ENCODE measurements at regions not wholly inside any gene's neighbourhood (a gene's known extent, or its start where the extent isn't known, plus 50 kb on each side); places are given as distances from the start of the nearest gene placed in this dataset.

DNA sequence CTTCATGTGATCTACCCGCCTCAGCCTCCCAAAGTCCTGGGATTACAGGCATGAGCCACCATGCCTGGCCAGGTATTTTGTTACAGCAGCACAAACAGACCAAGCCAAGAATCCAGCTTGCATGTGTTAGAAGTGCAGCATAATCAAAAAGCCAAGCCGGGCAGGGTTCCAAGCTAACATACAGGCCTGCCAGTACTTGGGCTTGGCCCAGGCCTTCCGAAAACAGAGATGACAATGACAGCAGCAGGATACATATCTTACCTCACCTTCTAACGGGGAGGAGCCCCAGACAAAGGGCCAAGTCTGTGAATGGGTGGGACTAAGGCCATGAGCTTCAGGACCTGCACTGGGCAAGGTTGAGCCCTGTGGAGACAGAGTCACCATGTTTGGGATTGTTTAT lies 91.4 kb upstream of the ZNF462 start:
- TF ChIP-seq, protein P1, sequence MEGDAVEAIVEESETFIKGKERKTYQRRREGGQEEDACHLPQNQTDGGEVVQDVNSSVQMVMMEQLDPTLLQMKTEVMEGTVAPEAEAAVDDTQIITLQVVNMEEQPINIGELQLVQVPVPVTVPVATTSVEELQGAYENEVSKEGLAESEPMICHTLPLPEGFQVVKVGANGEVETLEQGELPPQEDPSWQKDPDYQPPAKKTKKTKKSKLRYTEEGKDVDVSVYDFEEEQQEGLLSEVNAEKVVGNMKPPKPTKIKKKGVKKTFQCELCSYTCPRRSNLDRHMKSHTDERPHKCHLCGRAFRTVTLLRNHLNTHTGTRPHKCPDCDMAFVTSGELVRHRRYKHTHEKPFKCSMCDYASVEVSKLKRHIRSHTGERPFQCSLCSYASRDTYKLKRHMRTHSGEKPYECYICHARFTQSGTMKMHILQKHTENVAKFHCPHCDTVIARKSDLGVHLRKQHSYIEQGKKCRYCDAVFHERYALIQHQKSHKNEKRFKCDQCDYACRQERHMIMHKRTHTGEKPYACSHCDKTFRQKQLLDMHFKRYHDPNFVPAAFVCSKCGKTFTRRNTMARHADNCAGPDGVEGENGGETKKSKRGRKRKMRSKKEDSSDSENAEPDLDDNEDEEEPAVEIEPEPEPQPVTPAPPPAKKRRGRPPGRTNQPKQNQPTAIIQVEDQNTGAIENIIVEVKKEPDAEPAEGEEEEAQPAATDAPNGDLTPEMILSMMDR (IDR thresholded peaks at IDR 0.05): no peak
- peaks cover 30% of the 10 kb centered on the region for H3K4me1 ChIP-seq
- peak; percentile 73 to 84 for DNase-seq
- H3K36me3 ChIP-seq (ENCODE audit: insufficient read depth in 1 of 2, low read depth in 1 of 2): no peaks in the 10 kb centered on the region
- intact Hi-C loops (cut with DNase I): loop anchor here (5.0 to 10.0 kb wide), 2 partner anchors 47 to 91 kb away; partner anchors contain the start of gene ZNF462 (in 1 of the 2)
- peaks cover 3% of the 10 kb centered on the region for H3K9me3 ChIP-seq
- H3K27ac ChIP-seq: peak overlapping the region; percentile 90
- 23 to 38% (median 26%) methylated on average over 4 of the region's 4 CpGs for WGBS, 3 donors
- no peaks in the 10 kb centered on the region for H3K27me3 ChIP-seq (ENCODE audit: insufficient read depth in 3 of 3, low read length in 2 of 3)
- ATAC-seq: peak; percentile 88 to 96 (median 94)
- peak overlapping the region; percentile 47 for H3K4me3 ChIP-seq

- ATAC-seq: peak; percentile 24 to 69 (median 38)
- DNase-seq: no peak
- TF ChIP-seq, protein P1 (IDR thresholded peaks at IDR 0.05): no peak
These were observed 90.3 kb upstream of the ZNF462 start for GRCh38 chr9:106772523-106773290.

DNA sequence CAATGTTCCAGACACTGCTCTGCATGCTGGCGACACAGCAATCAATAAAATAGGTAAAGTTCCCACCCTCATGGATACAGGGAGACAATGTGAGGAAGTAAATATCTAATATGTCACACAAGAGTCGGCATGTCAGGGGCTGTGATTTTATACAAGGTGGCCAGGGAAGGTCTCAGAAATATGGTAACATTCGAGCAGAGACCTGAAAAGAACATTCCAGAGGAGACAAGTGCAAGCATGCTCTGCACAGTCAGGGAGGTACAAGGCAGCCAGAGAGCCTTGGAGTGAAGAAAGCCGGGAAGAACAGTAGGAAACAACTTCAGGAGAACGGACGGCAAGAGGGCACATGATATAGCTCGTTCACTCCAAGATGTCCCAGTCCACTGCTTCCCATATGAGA lies 89.2 kb upstream of the ZNF462 start:
- H3K36me3 ChIP-seq (ENCODE audit: insufficient read depth in 1 of 2, low read depth in 1 of 2): no peaks in the 10 kb centered on the region
- intact Hi-C loops (cut with DNase I): loop anchor here (5.0 to 10.0 kb wide), 2 partner anchors 49 to 89 kb away; partner anchors contain the start of gene ZNF462 (in 1 of the 2)
- DNase-seq: no peak
- no peaks in the 10 kb centered on the region for H3K27me3 ChIP-seq (ENCODE audit: insufficient read depth in 3 of 3, low read length in 2 of 3)
- no peak for ATAC-seq
- H3K4me1 ChIP-seq: peaks cover 30% of the 10 kb centered on the region
- WGBS, 3 donors: 39 to 63% (median 42%) methylated on average over 7 of the region's 7 CpGs
- peaks cover 3% of the 10 kb centered on the region for H3K9me3 ChIP-seq
- TF ChIP-seq, protein P1 (IDR thresholded peaks at IDR 0.05): no peak
- no peak overlapping the region for H3K4me3 ChIP-seq
- peak overlapping the region; percentile 90 for H3K27ac ChIP-seq

More at GRCh38 chr9:106772523-106773290, 90.3 kb upstream of the ZNF462 start:
- intact Hi-C loops (cut with DNase I): loop anchor here (5.0 to 10.0 kb wide), 2 partner anchors 48 to 90 kb away; partner anchors contain the start of gene ZNF462 (in 1 of the 2)
- no peaks in the 10 kb centered on the region for H3K27me3 ChIP-seq (ENCODE audit: insufficient read depth in 3 of 3, low read length in 2 of 3)
- H3K27ac ChIP-seq: peak overlapping the region; percentile 90
- WGBS, 3 donors: 46 to 62% (median 54%) methylated on average over 5 of the region's 5 CpGs
- peaks cover 3% of the 10 kb centered on the region for H3K9me3 ChIP-seq
- H3K4me3 ChIP-seq: peak overlapping the region; percentile 47
- H3K36me3 ChIP-seq (ENCODE audit: insufficient read depth in 1 of 2, low read depth in 1 of 2): no peaks in the 10 kb centered on the region
- peaks cover 30% of the 10 kb centered on the region for H3K4me1 ChIP-seq

DNA sequence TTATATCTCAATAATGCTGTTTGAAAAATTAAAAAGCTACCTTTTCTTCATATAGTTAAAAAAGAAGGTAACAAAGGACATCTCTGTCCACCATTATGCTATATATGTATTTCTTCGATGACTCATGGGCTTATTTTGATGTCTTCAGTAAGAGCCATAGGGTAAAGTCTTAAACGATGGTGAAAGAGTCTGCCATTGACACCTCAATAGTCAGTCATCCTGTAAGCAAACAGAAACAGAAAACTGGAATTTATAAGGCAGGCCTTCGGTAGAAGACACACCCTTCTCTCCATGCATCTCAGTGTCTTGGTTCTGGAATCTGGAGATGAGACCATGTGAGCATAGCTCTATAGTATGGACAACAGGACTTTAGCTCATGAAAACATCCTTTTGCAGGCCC lies 87.0 kb upstream of the ZNF462 start:
- H3K27ac ChIP-seq: no peak overlapping the region
- H3K27me3 ChIP-seq (ENCODE audit: insufficient read depth in 3 of 3, low read length in 2 of 3): no peaks in the 10 kb centered on the region
- peaks cover 3% of the 10 kb centered on the region for H3K9me3 ChIP-seq
- TF ChIP-seq, protein P1 (IDR thresholded peaks at IDR 0.05): no peak
- no peak for ATAC-seq
- H3K36me3 ChIP-seq (ENCODE audit: insufficient read depth in 1 of 2, low read depth in 1 of 2): no peaks in the 10 kb centered on the region
- 93 to 97% (median 95%) methylated on average over 3 of the region's 3 CpGs for WGBS, 3 donors
- no peak overlapping the region for H3K4me3 ChIP-seq
- intact Hi-C loops (cut with DNase I): loop anchor here in 1 of 2 donors (10.0 kb wide), 1 partner anchor 51 kb away; no protein-coding TSS in a partner anchor
- H3K4me1 ChIP-seq: peaks cover 30% of the 10 kb centered on the region
- DNase-seq: no peak

Data from psoas muscle (tissue), 7 donors.